PC-3 (cell line): ENCODE measurements at regions not wholly inside any gene's neighbourhood (a gene's known extent, or its start where the extent isn't known, plus 50 kb on each side); places are given as distances from the start of the nearest gene placed in this dataset.

Experiments used
- ATAC-seq: fragments of 200-7000 bp; cut with Tn5 transposase; 2 replicates; pipeline ENCODE4 v1.9.1; 2020; ENCODE audit warnings: mild to moderate bottlenecking, moderate library complexity
- BruUV-seq: library from RNA; stranded (reverse); fragments of 400-500 nt; replicated peaks from 2 replicates; lab custom pipeline; 2021; lab: Mats Ljungman, UMichigan
- CTCF ChIA-PET: fragments of 300-600 bp; sonication (Branson Sonifier 250); formaldehyde crosslinking; loops from one replicate; lab custom pipeline; 2022; ENCODE audit warnings: antibody characterized with exemption; lab: Charles Lee
- POLR2A ChIA-PET: fragments of 300-600 bp; sonication (Branson Sonifier 250); formaldehyde crosslinking; loops from one replicate; lab custom pipeline; 2022; ENCODE audit warnings: antibody characterized with exemption; ENCODE audit not compliant: unreplicated experiment; lab: Charles Lee
- DNase-seq: peaks from one replicate; pipeline ENCODE4 v3.0.0-alpha.2; 2015
- H2AFZ ChIP-seq: fragments of 300-600 bp; sonication (generic); 2 replicates; pipeline ENCODE4 v1.6.0; 2016; ENCODE audit warnings: antibody characterized with exemption, low read length
- H3F3A ChIP-seq: fragments of 300-600 bp; sonication (generic); one replicate; pipeline ENCODE4 v1.6.0; 2017; ENCODE audit warnings: antibody characterized with exemption, low read length, control low read depth, mild to moderate bottlenecking; ENCODE audit not compliant: unreplicated experiment
- H3K27ac ChIP-seq: fragments of 300-600 bp; sonication (generic); 2 replicates; pipeline ENCODE4 v1.5.1; 2016; ENCODE audit warnings: mild to moderate bottlenecking, low read length
- H3K27me3 ChIP-seq: fragments of 300-600 bp; sonication (generic); 2 replicates; pipeline ENCODE4 v1.6.1; 2016; ENCODE audit warnings: low read length, mixed read lengths
- H3K36me3 ChIP-seq: fragments of 300-600 bp; sonication (generic); 2 replicates; pipeline ENCODE4 v1.6.1; 2016; ENCODE audit warnings: low read depth, mixed run types, low read length, mixed read lengths
- H3K4me1 ChIP-seq: fragments of 300-600 bp; sonication (generic); 2 replicates; pipeline ENCODE4 v1.5.1; 2016; ENCODE audit warnings: low read length; ENCODE audit not compliant: insufficient read depth
- H3K4me2 ChIP-seq: fragments of 300-600 bp; sonication (generic); 2 replicates; pipeline ENCODE4 v1.6.0; 2016; ENCODE audit warnings: low read length
- H3K4me3 ChIP-seq: fragments of 300-600 bp; sonication (generic); 2 replicates; pipeline ENCODE4 v1.5.1; 2016; ENCODE audit warnings: mild to moderate bottlenecking, low read length, mixed read lengths
- H3K79me2 ChIP-seq: fragments of 300-600 bp; sonication (generic); 2 replicates; pipeline ENCODE4 v1.6.1; 2017; ENCODE audit warnings: low read length, mixed read lengths
- H3K9ac ChIP-seq: fragments of 300-600 bp; sonication (generic); 2 replicates; pipeline ENCODE4 v1.6.0; 2016; ENCODE audit warnings: mild to moderate bottlenecking, low read length
- H3K9me2 ChIP-seq: fragments of 300-600 bp; sonication (generic); replicated peaks from 2 replicates; pipeline ENCODE4 v1.6.1; 2016; ENCODE audit warnings: mixed run types, low read length, mixed read lengths
- H3K9me3 ChIP-seq: fragments of 300-600 bp; sonication (generic); 2 replicates; pipeline ENCODE4 v1.6.1; 2016; ENCODE audit warnings: low read length, mixed read lengths
- H4K20me1 ChIP-seq: fragments of 300-600 bp; sonication (generic); 2 replicates; pipeline ENCODE4 v1.6.1; 2016; ENCODE audit warnings: low read length, mixed read lengths
- EZH2 ChIP-seq: fragments of 300-600 bp; sonication (generic); IDR thresholded peaks from one replicate; pipeline ENCODE4 v1.6.1; 2017; ENCODE audit warnings: antibody characterized with exemption, mild to moderate bottlenecking, low read length; ENCODE audit not compliant: unreplicated experiment
- EZH2phosphoT487 ChIP-seq: fragments of 300-600 bp; sonication (generic); IDR thresholded peaks from 2 replicates; pipeline ENCODE4 v1.6.1; 2018; ENCODE audit warnings: mild to moderate bottlenecking, antibody characterized with exemption, low read length, borderline replicate concordance
- intact Hi-C: fragments of 100-400 bp; cut with micrococcal nuclease; formaldehyde crosslinking; loops from 2 replicates; pipeline ENCODE4 v1.9.0; 2023
- TF ChIP-seq, protein P1 (sequence below): fragments of 300-600 bp; sonication (generic); conservative IDR thresholded peaks from 2 replicates; pipeline ENCODE4 v1.5.1; 2017; ENCODE audit warnings: antibody characterized with exemption, low read depth, mild to moderate bottlenecking, low read length

DNA sequence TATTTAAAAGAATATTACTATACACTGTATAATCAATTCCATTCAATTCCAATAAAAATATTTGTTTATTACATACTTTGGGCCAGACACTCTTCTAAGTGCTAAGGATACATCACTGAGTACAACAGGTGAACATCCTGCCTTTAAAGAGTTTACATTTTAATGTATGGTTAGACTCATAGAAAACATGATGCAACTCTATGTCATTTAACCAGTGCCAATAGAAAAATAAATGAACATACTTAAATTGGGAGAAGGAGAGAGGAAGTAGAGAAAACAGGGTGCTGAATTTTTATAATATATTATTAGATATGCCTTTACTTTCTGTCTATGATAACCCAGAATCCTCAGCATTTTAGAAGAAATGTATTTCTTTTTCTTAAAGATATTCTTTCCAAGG is 119.2 kb downstream of the TSEN15 start:
- CTCF ChIA-PET = no interaction called here
- no TSS peak for BruUV-seq
- Histone ChIP-seq H3K36me3 (no peaks in the 10 kb centered on the region), H3F3A (no peaks in the 10 kb centered on the region), H3K9me2 (no peaks in the 10 kb centered on the region), H4K20me1 (no peaks in the 10 kb centered on the region), H2AFZ (no peak overlapping the region), H3K27ac (no peak overlapping the region), H3K9me3 (no peaks in the 10 kb centered on the region), H3K4me2 (no peak overlapping the region), H3K4me3 (no peak overlapping the region), H3K79me2 (no peaks in the 10 kb centered on the region), H3K4me1 (no peaks in the 10 kb centered on the region), H3K27me3 (no peaks in the 10 kb centered on the region), H3K9ac (no peak overlapping the region)
- intact Hi-C loops = no loop called here
- ATAC-seq (no peak), DNase-seq (no peak)
- POLR2A ChIA-PET = no interaction called here
- no peak for TF ChIP-seq EZH2
- TF ChIP-seq EZH2phosphoT487 = no peak
- TF ChIP-seq, protein P1, sequence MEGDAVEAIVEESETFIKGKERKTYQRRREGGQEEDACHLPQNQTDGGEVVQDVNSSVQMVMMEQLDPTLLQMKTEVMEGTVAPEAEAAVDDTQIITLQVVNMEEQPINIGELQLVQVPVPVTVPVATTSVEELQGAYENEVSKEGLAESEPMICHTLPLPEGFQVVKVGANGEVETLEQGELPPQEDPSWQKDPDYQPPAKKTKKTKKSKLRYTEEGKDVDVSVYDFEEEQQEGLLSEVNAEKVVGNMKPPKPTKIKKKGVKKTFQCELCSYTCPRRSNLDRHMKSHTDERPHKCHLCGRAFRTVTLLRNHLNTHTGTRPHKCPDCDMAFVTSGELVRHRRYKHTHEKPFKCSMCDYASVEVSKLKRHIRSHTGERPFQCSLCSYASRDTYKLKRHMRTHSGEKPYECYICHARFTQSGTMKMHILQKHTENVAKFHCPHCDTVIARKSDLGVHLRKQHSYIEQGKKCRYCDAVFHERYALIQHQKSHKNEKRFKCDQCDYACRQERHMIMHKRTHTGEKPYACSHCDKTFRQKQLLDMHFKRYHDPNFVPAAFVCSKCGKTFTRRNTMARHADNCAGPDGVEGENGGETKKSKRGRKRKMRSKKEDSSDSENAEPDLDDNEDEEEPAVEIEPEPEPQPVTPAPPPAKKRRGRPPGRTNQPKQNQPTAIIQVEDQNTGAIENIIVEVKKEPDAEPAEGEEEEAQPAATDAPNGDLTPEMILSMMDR = no peak

GRCh38 chr1:184176058-184176457 is 124.5 kb downstream of the TSEN15 start:
- H2AFZ ChIP-seq = no peak overlapping the region
- H4K20me1 ChIP-seq = no peaks in the 10 kb centered on the region
- no peaks in the 10 kb centered on the region for H3K9me2 ChIP-seq
- no peaks in the 10 kb centered on the region for H3K9me3 ChIP-seq
- H3K4me2 ChIP-seq = no peak overlapping the region
- ATAC-seq = no peak
- H3F3A ChIP-seq = no peaks in the 10 kb centered on the region
- no peaks in the 10 kb centered on the region for H3K36me3 ChIP-seq
- ChIA-PET POLR2A (no interaction called here), CTCF (no interaction called here)
- no peak for DNase-seq
- TF ChIP-seq EZH2 (no peak), EZH2phosphoT487 (no peak)
- TF ChIP-seq, protein P1 = no peak
- no peaks in the 10 kb centered on the region for H3K27me3 ChIP-seq
- no peaks in the 10 kb centered on the region for H3K79me2 ChIP-seq
- BruUV-seq = no TSS peak
- intact Hi-C loops = no loop called here
- H3K4me1 ChIP-seq = no peaks in the 10 kb centered on the region
- no peak overlapping the region for H3K4me3 ChIP-seq
- H3K9ac ChIP-seq = no peak overlapping the region
- H3K27ac ChIP-seq = no peak overlapping the region

- Histone ChIP-seq H4K20me1 (no peaks in the 10 kb centered on the region), H3K9me2 (no peaks in the 10 kb centered on the region), H3K9me3 (no peaks in the 10 kb centered on the region), H3F3A (no peaks in the 10 kb centered on the region), H3K27ac (no peak overlapping the region), H3K27me3 (peaks cover 4% of the 10 kb centered on the region; the same call in 1 of the 2 replicates), H3K9ac (no peak overlapping the region), H3K4me2 (no peak overlapping the region), H3K4me3 (no peak overlapping the region), H3K4me1 (no peaks in the 10 kb centered on the region), H2AFZ (no peak overlapping the region), H3K79me2 (no peaks in the 10 kb centered on the region), H3K36me3 (no peaks in the 10 kb centered on the region)
- intact Hi-C loops = no loop called here
- DNase-seq (no peak), ATAC-seq (no peak)
- no peak for TF ChIP-seq EZH2
- TF ChIP-seq EZH2phosphoT487 = no peak
- TF ChIP-seq, protein P1 = no peak
- ChIA-PET CTCF (no interaction called here), POLR2A (no interaction called here)
- BruUV-seq = no TSS peak
These were observed 129.5 kb downstream of the TSEN15 start for GRCh38 chr1:184181044-184181443.
